Smooth muscle cell (in vitro differentiated cells): ENCODE measurements at regions not wholly inside any gene's neighbourhood (a gene's known extent, or its start where the extent isn't known, plus 50 kb on each side); places are given as distances from the start of the nearest gene placed in this dataset.

Experiments used
- DNase-seq: peaks from one replicate; lab custom pipeline; 2025; ENCODE audit not compliant: unreplicated experiment; lab: John Stamatoyannopoulos, UW
- H2AFZ ChIP-seq: fragments of 200-600 bp; sonication (generic); 2 replicates; pipeline ENCODE4 v1.6.0; 2016; ENCODE audit warnings: antibody characterized with exemption, low read depth, mild to moderate bottlenecking
- H3F3A ChIP-seq: fragments of 200-600 bp; sonication (generic); 2 replicates; pipeline ENCODE4 v1.6.0; 2017; ENCODE audit warnings: antibody characterized with exemption, low read depth
- H3K27ac ChIP-seq: fragments of 200-600 bp; sonication (generic); 2 replicates; pipeline ENCODE4 v1.5.1; 2016; ENCODE audit warnings: low read depth, mild to moderate bottlenecking
- H3K27me3 ChIP-seq: fragments of 200-600 bp; sonication (generic); 2 replicates; pipeline ENCODE4 v1.6.1; 2016; ENCODE audit warnings: low read depth, mild to moderate bottlenecking
- H3K36me3 ChIP-seq: fragments of 200-600 bp; sonication (generic); 2 replicates; pipeline ENCODE4 v1.5.1; 2016; ENCODE audit warnings: low read depth
- H3K4me1 ChIP-seq: fragments of 200-600 bp; sonication (generic); 2 replicates; pipeline ENCODE4 v1.5.1; 2016; ENCODE audit warnings: low read depth
- H3K4me2 ChIP-seq: fragments of 200-600 bp; sonication (generic); 2 replicates; pipeline ENCODE4 v1.6.0; 2016; ENCODE audit warnings: mild to moderate bottlenecking
- H3K4me3 ChIP-seq: fragments of 200-600 bp; sonication (generic); 2 replicates; pipeline ENCODE4 v1.5.1; 2016; ENCODE audit warnings: mild to moderate bottlenecking
- H3K79me2 ChIP-seq: fragments of 200-600 bp; sonication (generic); 2 replicates; pipeline ENCODE4 v1.6.0; 2016; ENCODE audit warnings: low read depth, mild to moderate bottlenecking
- H3K9ac ChIP-seq: fragments of 200-600 bp; sonication (generic); 2 replicates; pipeline ENCODE4 v1.6.0; 2016; ENCODE audit warnings: low read depth
- H3K9me3 ChIP-seq: fragments of 200-600 bp; sonication (generic); replicated peaks from 2 replicates; pipeline ENCODE4 v1.5.1; 2016; ENCODE audit warnings: low read depth
- H4K20me1 ChIP-seq: fragments of 200-600 bp; sonication (generic); 2 replicates; pipeline ENCODE4 v1.6.0; 2016; ENCODE audit warnings: low read depth
- WGBS: methylation state at CpG from one replicate; pipeline ENCODE4 v1.1.7; 2016; ENCODE audit warnings: low lambda C conversion rate; 5-methylcytosine and 5-hydroxymethylcytosine counted together
- TF ChIP-seq, protein P1 (sequence below): fragments of 200-600 bp; sonication (generic); IDR thresholded peaks from 2 replicates; pipeline ENCODE4 v1.5.1; 2017; ENCODE audit warnings: borderline replicate concordance, mild to moderate bottlenecking, antibody characterized with exemption; ENCODE audit not compliant: insufficient read depth, poor library complexity, severe bottlenecking

DNA sequence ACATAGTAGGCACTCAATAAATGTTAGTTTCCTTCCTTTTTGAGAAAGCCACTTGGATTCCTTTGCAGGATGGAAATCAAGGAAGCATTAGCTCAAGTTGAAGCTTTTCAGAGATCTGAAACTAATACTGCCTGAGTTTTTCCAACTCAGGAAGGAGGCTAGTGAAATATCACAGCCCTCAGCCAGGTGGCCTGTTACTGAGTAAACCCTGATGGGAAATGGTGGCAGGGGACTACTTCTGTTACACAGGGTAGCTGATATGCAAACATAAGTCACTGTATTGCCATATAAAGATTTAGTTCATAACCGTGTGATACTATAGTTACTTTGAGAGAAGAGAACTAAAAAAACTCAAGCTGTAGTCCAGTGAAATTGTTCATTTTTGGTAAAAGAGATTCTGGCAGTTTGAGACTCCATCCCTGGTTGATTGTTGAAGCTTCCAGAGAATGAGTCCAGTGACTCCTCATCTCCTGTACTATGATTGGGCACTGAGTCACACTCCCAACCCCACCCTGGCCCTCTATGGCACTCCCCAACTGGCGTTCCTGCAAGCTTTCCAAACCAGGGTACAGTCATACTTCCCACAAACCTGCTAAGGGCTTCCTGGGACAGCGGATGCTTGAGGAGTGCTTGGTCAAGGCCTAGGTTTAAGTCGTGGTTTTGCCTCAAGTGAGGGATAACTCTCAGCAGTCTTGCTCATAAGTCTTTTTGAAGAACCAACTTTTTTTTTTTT, 81.8 kb downstream of the MID1IP1 start:
- H3K4me1 ChIP-seq, result no peaks in the 10 kb centered on the region
- H3F3A ChIP-seq, result no peaks in the 10 kb centered on the region
- H3K27ac ChIP-seq, result peak overlapping the region; percentile 26
- no peak for DNase-seq
- TF ChIP-seq, protein P1, sequence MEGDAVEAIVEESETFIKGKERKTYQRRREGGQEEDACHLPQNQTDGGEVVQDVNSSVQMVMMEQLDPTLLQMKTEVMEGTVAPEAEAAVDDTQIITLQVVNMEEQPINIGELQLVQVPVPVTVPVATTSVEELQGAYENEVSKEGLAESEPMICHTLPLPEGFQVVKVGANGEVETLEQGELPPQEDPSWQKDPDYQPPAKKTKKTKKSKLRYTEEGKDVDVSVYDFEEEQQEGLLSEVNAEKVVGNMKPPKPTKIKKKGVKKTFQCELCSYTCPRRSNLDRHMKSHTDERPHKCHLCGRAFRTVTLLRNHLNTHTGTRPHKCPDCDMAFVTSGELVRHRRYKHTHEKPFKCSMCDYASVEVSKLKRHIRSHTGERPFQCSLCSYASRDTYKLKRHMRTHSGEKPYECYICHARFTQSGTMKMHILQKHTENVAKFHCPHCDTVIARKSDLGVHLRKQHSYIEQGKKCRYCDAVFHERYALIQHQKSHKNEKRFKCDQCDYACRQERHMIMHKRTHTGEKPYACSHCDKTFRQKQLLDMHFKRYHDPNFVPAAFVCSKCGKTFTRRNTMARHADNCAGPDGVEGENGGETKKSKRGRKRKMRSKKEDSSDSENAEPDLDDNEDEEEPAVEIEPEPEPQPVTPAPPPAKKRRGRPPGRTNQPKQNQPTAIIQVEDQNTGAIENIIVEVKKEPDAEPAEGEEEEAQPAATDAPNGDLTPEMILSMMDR, result no peak
- no peaks in the 10 kb centered on the region for H3K36me3 ChIP-seq
- H3K9me3 ChIP-seq, result no peaks in the 10 kb centered on the region
- H3K4me3 ChIP-seq, result no peak overlapping the region
- H3K27me3 ChIP-seq, result no peaks in the 10 kb centered on the region
- no peak overlapping the region for H3K4me2 ChIP-seq
- H2AFZ ChIP-seq, result no peak overlapping the region
- WGBS, result 58% methylated on average over 4 of the region's 4 CpGs
- H4K20me1 ChIP-seq, result no peaks in the 10 kb centered on the region
- no peaks in the 10 kb centered on the region for H3K79me2 ChIP-seq
- H3K9ac ChIP-seq, result no peak overlapping the region

DNA sequence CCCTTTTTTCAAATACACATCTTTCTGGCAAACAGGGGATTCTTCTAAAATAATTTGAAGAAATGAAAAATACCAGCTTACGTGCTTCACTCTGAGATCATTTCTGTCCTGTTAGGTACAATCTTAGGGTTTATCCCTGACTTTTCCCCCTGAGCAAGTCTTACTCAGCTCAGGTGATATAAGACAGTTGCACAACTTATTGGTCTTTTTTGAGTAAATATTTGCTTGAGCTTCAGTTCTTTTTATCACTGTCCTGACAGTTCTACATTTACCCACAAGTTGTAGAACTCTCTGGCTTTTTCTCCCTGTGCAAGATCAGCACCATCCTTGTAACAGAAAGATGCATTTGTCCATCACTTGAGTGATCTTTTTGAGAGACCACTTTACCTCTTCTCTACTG, 84.9 kb downstream of the MID1IP1 start:
- Histone ChIP-seq H3K27me3 (no peaks in the 10 kb centered on the region), H4K20me1 (no peaks in the 10 kb centered on the region), H3K4me1 (no peaks in the 10 kb centered on the region), H3K79me2 (no peaks in the 10 kb centered on the region), H3K9ac (no peak overlapping the region), H3K9me3 (no peaks in the 10 kb centered on the region), H3K4me3 (no peak overlapping the region), H3K4me2 (no peak overlapping the region), H3K27ac (no peak overlapping the region), H3F3A (no peaks in the 10 kb centered on the region), H2AFZ (no peak overlapping the region), H3K36me3 (no peaks in the 10 kb centered on the region)
- TF ChIP-seq, protein P1, result no peak
- 97% methylated on average over 1 of the region's 1 CpG for WGBS
- no peak for DNase-seq

DNA sequence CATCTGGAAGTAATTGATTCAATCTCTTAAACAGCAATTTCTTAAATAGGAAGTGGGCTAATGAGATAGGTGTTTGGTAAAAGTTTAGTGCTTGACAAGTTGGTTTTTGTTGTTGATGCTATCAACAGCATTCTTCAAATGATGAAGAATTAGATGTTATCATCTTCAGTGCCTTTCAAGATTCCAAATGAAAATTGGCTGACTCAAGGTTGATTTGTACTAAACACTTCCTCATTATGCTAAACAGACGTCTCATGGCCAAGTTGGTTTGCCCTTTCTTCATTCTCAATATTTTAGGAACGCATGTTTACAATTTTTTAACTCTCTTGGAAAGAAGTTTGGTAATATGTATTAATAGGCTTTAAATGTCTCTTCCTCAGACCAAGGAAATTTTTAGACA, 86.0 kb downstream of the MID1IP1 start:
- no peaks in the 10 kb centered on the region for H4K20me1 ChIP-seq
- no peaks in the 10 kb centered on the region for H3K9me3 ChIP-seq
- no peaks in the 10 kb centered on the region for H3K27me3 ChIP-seq
- no peak for DNase-seq
- no peak overlapping the region for H3K9ac ChIP-seq
- 77% methylated on average over 2 of the region's 2 CpGs for WGBS
- H2AFZ ChIP-seq, result no peak overlapping the region
- no peaks in the 10 kb centered on the region for H3K36me3 ChIP-seq
- no peak overlapping the region for H3K27ac ChIP-seq
- H3K4me3 ChIP-seq, result no peak overlapping the region
- no peaks in the 10 kb centered on the region for H3K79me2 ChIP-seq
- H3F3A ChIP-seq, result no peaks in the 10 kb centered on the region
- no peaks in the 10 kb centered on the region for H3K4me1 ChIP-seq
- TF ChIP-seq, protein P1, result no peak
- H3K4me2 ChIP-seq, result no peak overlapping the region

DNA sequence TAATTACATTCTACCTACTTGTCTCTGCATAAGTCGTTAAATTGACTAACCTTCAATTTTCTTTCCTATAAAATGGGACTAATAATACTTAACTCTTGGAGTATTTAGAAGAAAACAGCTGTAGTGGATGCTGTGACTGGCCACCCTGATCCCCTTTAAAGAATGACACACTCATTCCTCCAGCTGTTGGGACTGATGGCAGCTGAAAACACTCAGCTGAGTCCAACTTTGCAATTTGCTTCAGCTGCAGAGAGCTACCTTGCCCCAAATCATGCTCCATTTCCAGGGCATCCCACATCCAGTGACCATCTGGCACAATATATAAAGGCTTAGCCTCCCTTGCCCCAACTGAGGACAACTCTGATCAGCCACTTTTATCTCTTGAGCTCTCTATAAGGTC, 89.1 kb downstream of the MID1IP1 start:
- Histone ChIP-seq H3K4me1 (no peaks in the 10 kb centered on the region), H2AFZ (no peak overlapping the region), H3K27ac (no peak overlapping the region), H3K36me3 (no peaks in the 10 kb centered on the region), H3K9me3 (no peaks in the 10 kb centered on the region), H3K4me3 (no peak overlapping the region), H3K79me2 (no peaks in the 10 kb centered on the region), H3K27me3 (no peaks in the 10 kb centered on the region), H3K9ac (no peak overlapping the region), H3K4me2 (no peak overlapping the region), H4K20me1 (no peaks in the 10 kb centered on the region), H3F3A (no peaks in the 10 kb centered on the region)
- TF ChIP-seq, protein P1, result no peak
- WGBS, result 70% methylated on average over 1 of the region's 1 CpG
- DNase-seq, result no peak
